Fibroblast of lung (primary cell): ENCODE measurements at regions not wholly inside any gene's neighbourhood (a gene's known extent, or its start where the extent isn't known, plus 50 kb on each side); places are given as distances from the start of the nearest gene placed in this dataset.

Source experiments
- EZH2 ChIP-seq: IDR thresholded peaks from 2 replicates; pipeline ENCODE4 v1.5.1; 2012; ENCODE audit warnings: low read length, control low read depth, mild to moderate bottlenecking; ENCODE audit errors: missing control alignments
- TF ChIP-seq, protein P1 (sequence below), 2 donors: IDR thresholded peaks in 1 of 2; conservative IDR thresholded peaks in 1 of 2; 1 replicate in 1 of 2; 2 replicates in 1 of 2; pipeline ENCODE4 v1.5.1; 2011 to 2012; ENCODE audit warnings: low read length in 2 of 2, control low read depth in 1 of 2, inconsistent platforms in 1 of 2, low read depth in 1 of 2, mild to moderate bottlenecking in 1 of 2

- TF ChIP-seq, protein P1, sequence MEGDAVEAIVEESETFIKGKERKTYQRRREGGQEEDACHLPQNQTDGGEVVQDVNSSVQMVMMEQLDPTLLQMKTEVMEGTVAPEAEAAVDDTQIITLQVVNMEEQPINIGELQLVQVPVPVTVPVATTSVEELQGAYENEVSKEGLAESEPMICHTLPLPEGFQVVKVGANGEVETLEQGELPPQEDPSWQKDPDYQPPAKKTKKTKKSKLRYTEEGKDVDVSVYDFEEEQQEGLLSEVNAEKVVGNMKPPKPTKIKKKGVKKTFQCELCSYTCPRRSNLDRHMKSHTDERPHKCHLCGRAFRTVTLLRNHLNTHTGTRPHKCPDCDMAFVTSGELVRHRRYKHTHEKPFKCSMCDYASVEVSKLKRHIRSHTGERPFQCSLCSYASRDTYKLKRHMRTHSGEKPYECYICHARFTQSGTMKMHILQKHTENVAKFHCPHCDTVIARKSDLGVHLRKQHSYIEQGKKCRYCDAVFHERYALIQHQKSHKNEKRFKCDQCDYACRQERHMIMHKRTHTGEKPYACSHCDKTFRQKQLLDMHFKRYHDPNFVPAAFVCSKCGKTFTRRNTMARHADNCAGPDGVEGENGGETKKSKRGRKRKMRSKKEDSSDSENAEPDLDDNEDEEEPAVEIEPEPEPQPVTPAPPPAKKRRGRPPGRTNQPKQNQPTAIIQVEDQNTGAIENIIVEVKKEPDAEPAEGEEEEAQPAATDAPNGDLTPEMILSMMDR (conservative IDR thresholded peaks at IDR 0.05 in 1 of 2, IDR thresholded peaks at IDR 0.05 in 1 of 2; ENCODE audit: low read depth in 1 of 2, low read length in 2 of 2): no peak
- TF ChIP-seq EZH2: no peak
These were observed 969.2 kb upstream of the PRKX start for GRCh38 chrX:4682636-4683035.
